Gastrocnemius medialis (tissue), 4 donors: ENCODE measurements at regions not wholly inside any gene's neighbourhood (a gene's known extent, or its start where the extent isn't known, plus 50 kb on each side); places are given as distances from the start of the nearest gene placed in this dataset.

ENCODE experiments used
- POLR2A ChIP-seq, 2 donors: fragments of 450-650 bp; IDR thresholded peaks; one replicate each; pipeline ENCODE4 v1.6.1; 2017; ENCODE audit warnings: antibody characterized with exemption in 2 of 2, mild to moderate bottlenecking in 2 of 2, moderate library complexity in 2 of 2
- TF ChIP-seq, protein P1 (sequence below), 5 experiments: fragments of 450-650 bp in 3 of 5; fragments of 200-600 bp in 2 of 5; sonication (generic) in 2 of 5; IDR thresholded peaks in 4 of 5; conservative IDR thresholded peaks in 1 of 5; 1 replicate in 4 of 5; 2 replicates in 1 of 5; pipeline ENCODE4 v1.5.1; 2016 to 2019; ENCODE audit warnings: antibody characterized with exemption in 5 of 5, mild to moderate bottlenecking in 3 of 5, moderate library complexity in 3 of 5

DNA sequence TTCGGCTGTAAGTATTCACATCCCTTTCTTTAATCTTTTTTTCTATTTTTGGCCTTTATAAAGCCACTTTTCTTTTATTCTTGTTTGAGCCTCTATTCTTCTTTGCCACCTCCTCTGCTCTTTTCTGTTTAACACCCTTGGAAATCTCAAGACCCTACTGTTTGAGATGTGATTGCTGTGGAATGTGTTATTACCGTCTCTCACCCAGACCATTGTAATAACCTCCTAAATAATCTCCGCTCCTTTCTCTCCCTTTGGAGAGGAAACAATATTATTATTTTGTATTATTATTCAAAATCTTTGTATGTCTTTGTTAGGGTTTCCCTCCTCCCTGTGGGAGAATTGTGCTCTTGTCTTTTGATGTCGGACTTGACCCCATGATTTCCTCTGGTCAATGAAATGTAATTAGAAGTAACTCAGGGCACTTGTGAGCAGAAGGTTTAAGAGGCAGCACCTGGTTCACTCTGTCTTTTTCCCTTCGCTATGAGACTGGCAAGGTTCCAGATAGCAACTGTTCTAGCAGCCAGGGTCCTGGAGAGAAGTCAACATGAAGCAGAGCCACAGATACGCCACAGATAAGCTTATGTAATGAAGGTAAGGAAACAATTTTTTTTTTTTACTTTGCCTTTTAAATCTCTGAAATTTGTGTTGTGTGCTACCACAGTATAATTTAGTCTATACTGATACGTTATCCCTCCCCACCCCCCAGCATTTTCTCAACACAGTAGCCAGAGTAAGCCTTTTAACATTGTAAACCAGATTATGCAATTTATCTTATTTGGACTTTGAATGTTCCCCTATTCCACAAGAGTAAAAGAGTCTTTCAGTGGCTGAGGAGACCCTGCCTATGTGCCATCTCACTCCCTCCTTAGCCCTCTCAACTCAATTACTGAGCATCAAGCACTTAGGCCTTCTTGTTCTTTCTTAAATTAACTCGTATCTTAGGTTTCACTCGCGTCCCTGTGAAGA, 601.2 kb upstream of the ZNF804A start:
- TF ChIP-seq, protein P1, sequence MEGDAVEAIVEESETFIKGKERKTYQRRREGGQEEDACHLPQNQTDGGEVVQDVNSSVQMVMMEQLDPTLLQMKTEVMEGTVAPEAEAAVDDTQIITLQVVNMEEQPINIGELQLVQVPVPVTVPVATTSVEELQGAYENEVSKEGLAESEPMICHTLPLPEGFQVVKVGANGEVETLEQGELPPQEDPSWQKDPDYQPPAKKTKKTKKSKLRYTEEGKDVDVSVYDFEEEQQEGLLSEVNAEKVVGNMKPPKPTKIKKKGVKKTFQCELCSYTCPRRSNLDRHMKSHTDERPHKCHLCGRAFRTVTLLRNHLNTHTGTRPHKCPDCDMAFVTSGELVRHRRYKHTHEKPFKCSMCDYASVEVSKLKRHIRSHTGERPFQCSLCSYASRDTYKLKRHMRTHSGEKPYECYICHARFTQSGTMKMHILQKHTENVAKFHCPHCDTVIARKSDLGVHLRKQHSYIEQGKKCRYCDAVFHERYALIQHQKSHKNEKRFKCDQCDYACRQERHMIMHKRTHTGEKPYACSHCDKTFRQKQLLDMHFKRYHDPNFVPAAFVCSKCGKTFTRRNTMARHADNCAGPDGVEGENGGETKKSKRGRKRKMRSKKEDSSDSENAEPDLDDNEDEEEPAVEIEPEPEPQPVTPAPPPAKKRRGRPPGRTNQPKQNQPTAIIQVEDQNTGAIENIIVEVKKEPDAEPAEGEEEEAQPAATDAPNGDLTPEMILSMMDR (IDR thresholded peaks at IDR 0.05 in 4 of 5, conservative IDR thresholded peaks at IDR 0.05 in 1 of 5): no peak
- no peak for TF ChIP-seq POLR2A (IDR thresholded peaks at IDR 0.05)
